A673 (cell line): ENCODE measurements at regions not wholly inside any gene's neighbourhood (a gene's known extent, or its start where the extent isn't known, plus 50 kb on each side); places are given as distances from the start of the nearest gene placed in this dataset.

Experiments used
- CTCF ChIP-seq: fragments of 300-800, 200-600 bp; sonication (generic); conservative IDR thresholded peaks from 2 replicates; pipeline ENCODE4 v1.5.1; 2017; ENCODE audit warnings: low read depth, mild to moderate bottlenecking, antibody characterized with exemption, low read length, moderate library complexity, mixed read lengths
- EZH2 ChIP-seq: fragments of 200-600 bp; sonication (generic); IDR thresholded peaks from 2 replicates; pipeline ENCODE4 v1.6.1; 2017; ENCODE audit warnings: borderline replicate concordance, low read depth, mild to moderate bottlenecking, mixed read lengths, antibody characterized with exemption, low read length; ENCODE audit not compliant: poor library complexity, severe bottlenecking

- TF ChIP-seq CTCF (no peak), EZH2 (no peak)
These were observed 75.1 kb upstream of the NRIP1 start for GRCh38 chr21:15139898-15140297.
